ENCODE measurements at regions not wholly inside any gene's neighbourhood (a gene's known extent, or its start where the extent isn't known, plus 50 kb on each side); places are given as distances from the start of the nearest gene placed in this dataset.

- no peak for TF ChIP-seq CHD7 (IDR thresholded peaks at IDR 0.05; ENCODE audit: insufficient replicate concordance, low read length)
Measured at GRCh38 chr5:96562614-96563013, 99.6 kb upstream of the CAST start (continued).

Data from H1 (cell line).